ENCODE measurements at regions not wholly inside any gene's neighbourhood (a gene's known extent, or its start where the extent isn't known, plus 50 kb on each side); places are given as distances from the start of the nearest gene placed in this dataset.

GRCh38 chr14:65193916-65194590 is 91.7 kb upstream of the MAX start:
- Histone ChIP-seq H2AFZ (no peak overlapping the region), H3K9me3 (ENCODE audit: low read depth) (no peaks in the 10 kb centered on the region), H3F3A (ENCODE audit: insufficient read depth) (no peaks in the 10 kb centered on the region), H3K27ac (no peak overlapping the region), H3K4me1 (ENCODE audit: insufficient read depth) (no peaks in the 10 kb centered on the region), H4K20me1 (ENCODE audit: insufficient read depth) (no peaks in the 10 kb centered on the region), H3K27me3 (replicated peaks; ENCODE audit: insufficient read depth) (no peaks in the 10 kb centered on the region), H3K4me3 (no peak overlapping the region), H3K36me3 (ENCODE audit: low read depth) (no peaks in the 10 kb centered on the region), H3K9me2 (ENCODE audit: insufficient read depth) (no peaks in the 10 kb centered on the region), H3K4me2 (ENCODE audit: unreplicated experiment) (no peak overlapping the region), H3K79me2 (ENCODE audit: insufficient read depth) (no peaks in the 10 kb centered on the region), H3K9ac (no peak overlapping the region)
- WGBS, 2 experiments (ENCODE audit: low coverage in 1 of 2, low lambda C conversion rate in 2 of 2, missing lambda C conversion rate in 2 of 2) = 63 to 66% methylated on average over 3 of the region's 3 CpGs
- no peak for DNase-seq
- in situ Hi-C loops (cut with MboI) = no loop called here
- TF ChIP-seq EZH2phosphoT487 (IDR thresholded peaks at IDR 0.05; ENCODE audit: insufficient read depth, low read depth) (no peak), EZH2 (IDR thresholded peaks at IDR 0.05; ENCODE audit: insufficient read depth, poor library complexity, severe bottlenecking) (no peak)

GRCh38 chr14:65195042-65195719 is 92.9 kb upstream of the MAX start:
- H3K27me3 ChIP-seq (replicated peaks; ENCODE audit: insufficient read depth) = no peaks in the 10 kb centered on the region
- no peak overlapping the region for H3K4me3 ChIP-seq
- H3K79me2 ChIP-seq (ENCODE audit: insufficient read depth) = no peaks in the 10 kb centered on the region
- no peaks in the 10 kb centered on the region for H3K36me3 ChIP-seq (ENCODE audit: low read depth)
- no peaks in the 10 kb centered on the region for H3K9me3 ChIP-seq (ENCODE audit: low read depth)
- WGBS, 2 experiments (ENCODE audit: low coverage in 1 of 2, low lambda C conversion rate in 2 of 2, missing lambda C conversion rate in 2 of 2) = 76 to 80% methylated on average over 9 of the region's 9 CpGs
- H3K27ac ChIP-seq = no peak overlapping the region
- H2AFZ ChIP-seq = no peak overlapping the region
- in situ Hi-C loops (cut with MboI) = no loop called here
- DNase-seq = no peak
- H3F3A ChIP-seq (ENCODE audit: insufficient read depth) = no peaks in the 10 kb centered on the region
- H3K4me1 ChIP-seq (ENCODE audit: insufficient read depth) = no peaks in the 10 kb centered on the region
- H3K4me2 ChIP-seq (ENCODE audit: unreplicated experiment) = no peak overlapping the region
- H3K9me2 ChIP-seq (ENCODE audit: insufficient read depth) = no peaks in the 10 kb centered on the region
- TF ChIP-seq EZH2 (IDR thresholded peaks at IDR 0.05; ENCODE audit: insufficient read depth, poor library complexity, severe bottlenecking) (no peak), EZH2phosphoT487 (IDR thresholded peaks at IDR 0.05; ENCODE audit: insufficient read depth, low read depth) (no peak)
- no peaks in the 10 kb centered on the region for H4K20me1 ChIP-seq (ENCODE audit: insufficient read depth)
- H3K9ac ChIP-seq = no peak overlapping the region

GRCh38 chr14:65198346-65198745 is 96.0 kb upstream of the MAX start:
- no peaks in the 10 kb centered on the region for H3K27me3 ChIP-seq (replicated peaks; ENCODE audit: insufficient read depth)
- H3K4me2 ChIP-seq (ENCODE audit: unreplicated experiment) = no peak overlapping the region
- no peaks in the 10 kb centered on the region for H3K9me2 ChIP-seq (ENCODE audit: insufficient read depth)
- WGBS, 2 experiments (ENCODE audit: low coverage in 1 of 2, low lambda C conversion rate in 2 of 2, missing lambda C conversion rate in 2 of 2) = 29 to 83% methylated on average over 1 of the region's 1 CpG
- DNase-seq = no peak
- H3F3A ChIP-seq (ENCODE audit: insufficient read depth) = no peaks in the 10 kb centered on the region
- H3K27ac ChIP-seq = no peak overlapping the region
- in situ Hi-C loops (cut with MboI) = no loop called here
- H3K36me3 ChIP-seq (ENCODE audit: low read depth) = no peaks in the 10 kb centered on the region
- H4K20me1 ChIP-seq (ENCODE audit: insufficient read depth) = no peaks in the 10 kb centered on the region
- no peak overlapping the region for H2AFZ ChIP-seq
- no peaks in the 10 kb centered on the region for H3K4me1 ChIP-seq (ENCODE audit: insufficient read depth)
- no peak for TF ChIP-seq EZH2 (IDR thresholded peaks at IDR 0.05; ENCODE audit: insufficient read depth, poor library complexity, severe bottlenecking)
- no peak for TF ChIP-seq EZH2phosphoT487 (IDR thresholded peaks at IDR 0.05; ENCODE audit: insufficient read depth, low read depth)
- H3K9ac ChIP-seq = no peak overlapping the region
- H3K4me3 ChIP-seq = no peak overlapping the region
- H3K9me3 ChIP-seq (ENCODE audit: low read depth) = no peaks in the 10 kb centered on the region
- H3K79me2 ChIP-seq (ENCODE audit: insufficient read depth) = no peaks in the 10 kb centered on the region

- DNase-seq = peak; percentile 50
- Histone ChIP-seq H3K9me2 (ENCODE audit: insufficient read depth) (no peaks in the 10 kb centered on the region), H3F3A (ENCODE audit: insufficient read depth) (no peaks in the 10 kb centered on the region), H3K79me2 (ENCODE audit: insufficient read depth) (no peaks in the 10 kb centered on the region), H3K27ac (no peak overlapping the region), H3K36me3 (ENCODE audit: low read depth) (no peaks in the 10 kb centered on the region), H4K20me1 (ENCODE audit: insufficient read depth) (no peaks in the 10 kb centered on the region), H3K4me2 (ENCODE audit: unreplicated experiment) (no peak overlapping the region), H3K27me3 (replicated peaks; ENCODE audit: insufficient read depth) (no peaks in the 10 kb centered on the region), H3K9ac (no peak overlapping the region), H2AFZ (no peak overlapping the region), H3K4me1 (ENCODE audit: insufficient read depth) (no peaks in the 10 kb centered on the region), H3K4me3 (no peak overlapping the region), H3K9me3 (ENCODE audit: low read depth) (no peaks in the 10 kb centered on the region)
- no peak for TF ChIP-seq EZH2 (IDR thresholded peaks at IDR 0.05; ENCODE audit: insufficient read depth, poor library complexity, severe bottlenecking)
- no peak for TF ChIP-seq EZH2phosphoT487 (IDR thresholded peaks at IDR 0.05; ENCODE audit: insufficient read depth, low read depth)
- in situ Hi-C loops (cut with MboI) = no loop called here
- WGBS, 2 experiments (ENCODE audit: low coverage in 1 of 2, low lambda C conversion rate in 2 of 2, missing lambda C conversion rate in 2 of 2) = 27 to 45% methylated on average over 1 of the region's 1 CpG
Measured at GRCh38 chr14:65200454-65200853, 98.1 kb upstream of the MAX start.
